ENCODE measurements at regions not wholly inside any gene's neighbourhood (a gene's known extent, or its start where the extent isn't known, plus 50 kb on each side); places are given as distances from the start of the nearest gene placed in this dataset.
"Not testable (repeated sequence)": the region's sequence is repeated elsewhere in the genome, so short reads cannot be mapped to it uniquely, and the experiment has no call there.

DNA sequence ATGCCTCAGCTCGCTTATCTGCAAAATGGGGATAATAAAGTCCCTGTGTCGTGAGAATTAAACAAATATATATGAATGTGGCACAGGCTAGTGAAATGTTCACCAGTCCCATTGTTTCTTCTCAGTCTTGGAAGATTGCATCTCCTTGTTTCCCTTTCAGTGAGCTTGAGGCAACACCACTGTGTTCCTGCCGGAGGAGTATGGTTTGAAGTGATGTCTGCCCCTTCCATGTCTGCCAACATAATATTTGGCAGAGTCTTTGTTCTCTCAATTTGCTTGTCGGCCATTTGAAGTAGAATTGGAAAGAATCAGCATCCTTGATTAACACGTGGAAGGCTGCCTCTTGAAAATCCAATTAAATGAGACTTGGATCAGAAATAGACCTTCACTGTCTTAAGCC lies 1088.5 kb upstream of the INTU start:
- no peak for DNase-seq

GRCh38 chr4:126546197-126546596 lies 1086.6 kb upstream of the INTU start:
- not testable (repeated sequence) for DNase-seq

GRCh38 chr4:126547352-126547751 lies 1085.4 kb upstream of the INTU start:
- no peak for DNase-seq

DNA sequence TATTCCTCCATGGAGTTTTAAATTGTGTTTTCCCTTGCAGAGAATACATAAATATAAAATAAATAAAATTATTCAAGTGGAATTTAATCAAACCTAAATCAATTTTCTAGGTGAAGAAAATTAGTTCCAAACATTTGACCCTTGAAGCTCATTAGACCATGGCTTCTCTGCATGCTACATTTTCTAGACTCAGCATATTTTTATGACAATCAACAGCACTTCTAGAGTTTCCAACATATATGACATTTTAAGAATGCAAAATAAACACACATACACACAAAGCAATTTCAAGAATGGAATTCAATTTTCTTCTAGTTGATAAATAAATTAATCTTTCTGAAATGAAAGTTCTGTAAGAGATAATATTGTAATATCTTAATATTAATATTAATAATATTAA lies 1083.9 kb upstream of the INTU start:
- DNase-seq: no peak

DNA sequence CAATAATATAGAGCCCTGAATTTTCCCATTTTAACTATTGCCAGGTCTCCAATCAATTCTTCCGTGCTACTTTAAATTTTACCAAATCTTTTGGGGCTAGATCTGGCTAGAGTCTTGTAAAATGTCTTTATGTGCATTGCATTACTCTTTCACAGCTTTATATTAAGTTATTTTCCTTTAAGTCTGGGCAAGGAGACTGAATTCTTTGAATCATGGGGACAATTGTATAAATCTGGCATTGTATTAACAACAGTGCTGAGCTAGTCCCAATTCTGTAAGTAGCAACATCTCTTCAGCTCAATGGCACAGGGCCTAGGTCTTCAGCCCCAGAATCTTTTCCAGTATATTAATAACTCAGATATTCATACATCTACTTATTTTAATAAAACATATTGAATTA lies 1080.4 kb upstream of the INTU start:
- DNase-seq: no peak

GRCh38 chr4:126553248-126553647 lies 1079.5 kb upstream of the INTU start:
- no peak for DNase-seq

- DNase-seq: no peak
These were observed 1074.2 kb upstream of the INTU start for GRCh38 chr4:126558596-126558995.

GRCh38 chr4:126559961-126560360 lies 1072.8 kb upstream of the INTU start:
- no peak for DNase-seq

DNA sequence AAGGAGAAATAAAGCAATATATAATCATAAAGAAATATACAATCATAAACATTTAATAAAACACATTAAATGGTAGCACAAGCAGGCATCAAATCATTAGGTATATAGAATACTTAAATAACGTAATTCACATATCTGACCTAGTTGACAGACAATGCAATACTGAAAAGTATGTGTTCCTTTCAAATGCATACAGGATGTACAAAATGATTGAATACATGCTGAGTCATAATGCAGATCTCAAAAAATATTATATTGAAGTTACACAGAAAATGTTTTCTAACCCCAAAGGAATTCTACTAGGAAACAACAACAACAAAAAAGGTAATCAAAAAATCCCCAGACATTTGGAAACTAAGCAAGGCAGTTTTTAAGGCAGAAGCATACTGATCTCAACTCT lies 1072.0 kb upstream of the INTU start:
- DNase-seq: no peak

DNA sequence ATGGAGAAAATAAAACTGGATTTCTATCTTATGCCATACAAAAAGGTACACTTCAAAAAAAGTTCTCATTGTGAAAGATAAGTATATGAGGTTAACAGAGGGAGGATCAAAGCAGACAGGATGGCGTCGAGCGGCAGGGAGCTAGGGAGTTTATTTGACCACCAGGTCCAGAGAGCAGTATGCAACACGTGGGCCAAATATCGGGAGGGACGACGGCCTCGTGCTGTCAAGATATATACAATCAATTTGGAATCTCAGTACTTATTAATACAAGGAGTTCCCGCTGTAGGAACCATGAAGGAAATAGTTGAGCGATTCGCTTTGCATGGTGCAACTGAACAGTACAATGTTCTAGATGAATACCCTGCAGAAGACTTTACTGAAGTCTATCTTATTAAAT lies 1069.4 kb upstream of the INTU start:
- DNase-seq: no peak

DNA sequence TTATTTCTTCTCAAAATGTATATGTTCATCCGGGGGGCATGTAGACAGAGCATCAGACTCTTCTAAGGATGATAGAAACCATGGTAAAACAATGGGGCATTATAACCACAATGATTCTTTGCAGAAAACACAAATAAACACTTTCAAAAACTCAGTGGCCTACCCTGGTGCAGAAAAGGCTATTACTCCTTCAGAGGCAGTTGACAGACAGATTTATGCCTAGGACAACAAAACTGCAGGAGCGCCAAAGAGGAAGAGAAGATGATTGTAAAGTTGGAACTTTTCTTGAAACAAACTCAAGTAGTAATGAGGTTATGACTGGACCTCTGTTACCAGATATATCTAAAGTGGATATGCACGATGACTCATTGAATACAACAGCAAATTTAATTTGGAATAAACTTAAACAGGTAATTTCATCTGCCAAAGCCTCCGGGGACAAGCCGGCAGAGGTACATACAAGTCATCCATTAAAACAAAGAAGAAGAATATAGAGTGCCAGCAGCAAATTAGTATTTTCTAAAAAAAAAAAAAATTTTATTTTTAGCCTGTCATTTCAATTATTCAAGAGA lies 1068.4 kb upstream of the INTU start:
- DNase-seq: no peak

DNA sequence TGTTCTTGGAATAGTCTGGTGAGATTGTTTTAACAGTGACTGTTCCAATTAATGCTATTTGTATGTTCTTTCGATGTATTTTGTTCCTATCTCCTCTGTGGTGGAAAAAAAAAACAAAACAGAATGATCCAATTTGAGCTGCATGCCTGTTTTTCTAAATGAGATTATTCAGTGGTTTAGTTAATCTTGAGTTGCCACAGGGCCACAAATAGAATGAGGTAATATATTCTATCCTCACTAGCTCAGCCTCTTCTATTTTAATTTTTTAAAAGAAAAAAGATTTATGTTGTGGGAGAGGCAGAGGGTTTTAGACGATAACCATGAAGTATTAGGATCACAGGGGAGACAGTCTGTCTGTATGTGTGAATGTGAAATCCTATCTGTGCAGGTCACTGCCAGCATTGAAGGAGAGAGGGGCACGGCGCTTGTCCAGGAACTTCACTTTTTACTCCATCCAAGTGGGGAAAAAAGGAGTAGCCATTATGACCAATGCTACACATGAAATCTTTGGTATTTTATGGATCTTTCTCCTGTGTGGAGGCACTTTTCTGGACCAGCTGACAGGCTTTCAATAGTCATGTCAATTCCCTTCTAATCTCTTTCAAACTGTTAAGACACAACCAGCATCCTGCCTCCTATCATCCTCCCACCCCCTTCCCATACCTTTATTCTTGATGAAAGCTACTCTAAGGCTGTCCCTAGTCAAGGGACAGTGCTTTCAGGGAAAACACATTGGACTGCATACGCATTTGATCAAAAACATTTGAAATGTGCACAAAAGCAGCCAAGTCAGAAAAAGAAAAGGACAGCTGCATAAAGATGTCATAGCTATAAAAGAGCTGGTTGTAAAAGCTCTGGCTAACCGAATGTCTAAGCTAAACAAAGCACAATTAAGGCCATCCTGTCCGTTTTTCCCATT lies 1063.8 kb upstream of the INTU start:
- DNase-seq: no peak

DNA sequence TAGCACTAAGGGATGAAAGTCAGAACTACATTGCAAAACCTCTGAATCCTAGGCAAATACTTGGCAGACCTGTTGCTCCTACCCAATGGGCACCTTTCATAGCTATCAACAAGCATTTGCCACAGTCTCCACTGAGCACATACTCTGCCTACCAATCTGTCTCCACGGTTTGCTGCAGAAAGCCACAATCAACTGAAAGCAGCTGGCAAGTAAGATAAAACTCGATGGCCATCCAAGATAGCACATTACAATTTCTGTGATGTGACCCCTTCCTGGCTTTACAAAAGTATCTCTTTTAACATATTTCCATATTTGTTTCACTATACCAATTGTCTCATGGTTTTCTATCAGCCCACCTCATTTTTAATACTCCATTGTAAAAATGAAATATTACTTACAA lies 1060.5 kb upstream of the INTU start:
- no peak for DNase-seq

- DNase-seq: no peak
These were observed 1050.0 kb upstream of the INTU start for GRCh38 chr4:126582737-126583136.

DNA sequence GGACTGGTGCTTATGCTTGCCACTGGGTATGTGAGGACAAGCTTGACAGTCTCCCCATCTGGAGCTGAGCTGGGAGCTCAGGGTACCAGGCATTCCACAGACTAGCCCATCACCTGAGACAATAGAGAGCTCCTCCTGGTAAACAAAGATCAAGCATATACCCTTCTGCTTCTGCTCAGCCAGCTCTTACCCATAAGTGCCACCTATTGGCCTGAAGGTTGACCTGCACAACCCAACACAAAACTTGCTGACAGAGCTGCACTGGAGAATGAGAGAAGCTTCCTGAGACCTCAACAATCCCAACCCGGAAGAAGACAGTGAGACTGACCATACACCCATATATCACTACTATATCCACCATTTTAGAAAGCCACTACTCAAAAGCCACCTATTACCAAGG lies 1049.2 kb upstream of the INTU start:
- no peak for DNase-seq

GRCh38 chr4:126591583-126591982 lies 1041.2 kb upstream of the INTU start:
- DNase-seq: no peak

- no peak for DNase-seq
These were observed 1040.7 kb upstream of the INTU start for GRCh38 chr4:126592088-126592487.

DNA sequence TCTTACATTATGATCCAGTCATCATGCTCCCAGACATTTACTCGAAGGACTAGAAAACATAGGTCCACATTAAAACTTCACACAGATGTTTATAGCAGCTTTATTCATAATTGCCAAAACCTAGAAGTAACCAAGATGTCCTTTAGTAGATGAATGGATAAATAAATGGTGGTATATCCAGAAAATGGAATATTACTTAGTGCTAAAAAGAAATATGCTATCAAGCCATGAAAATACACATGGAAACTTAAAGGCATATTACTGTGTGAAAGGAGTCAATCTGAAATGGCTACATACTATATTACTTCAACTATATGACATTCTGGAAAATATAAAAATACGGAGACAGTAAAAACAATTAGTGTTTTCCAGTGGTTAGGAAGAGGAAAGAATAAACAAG lies 1039.1 kb upstream of the INTU start:
- no peak for DNase-seq

DNA sequence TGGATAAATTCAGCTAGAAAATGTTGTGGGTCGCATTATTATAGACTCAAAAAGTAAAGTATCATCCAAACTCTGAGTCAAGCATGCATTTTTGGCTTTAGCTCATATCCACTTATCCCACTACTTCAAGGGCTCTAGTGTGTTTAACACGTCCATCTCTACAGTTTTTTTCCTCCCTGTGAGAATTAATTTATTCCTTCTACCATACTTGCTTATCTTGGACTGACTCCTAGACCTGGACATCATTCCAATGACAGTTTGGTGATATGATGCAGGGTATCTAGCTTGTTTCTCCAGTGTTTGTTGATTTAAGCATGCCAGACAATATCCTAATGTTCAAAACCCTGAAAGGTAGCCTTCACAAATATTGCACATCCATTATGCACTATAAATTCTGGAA lies 1037.1 kb upstream of the INTU start:
- DNase-seq: no peak

GRCh38 chr4:126599746-126600145 lies 1033.0 kb upstream of the INTU start:
- no peak for DNase-seq

DNA sequence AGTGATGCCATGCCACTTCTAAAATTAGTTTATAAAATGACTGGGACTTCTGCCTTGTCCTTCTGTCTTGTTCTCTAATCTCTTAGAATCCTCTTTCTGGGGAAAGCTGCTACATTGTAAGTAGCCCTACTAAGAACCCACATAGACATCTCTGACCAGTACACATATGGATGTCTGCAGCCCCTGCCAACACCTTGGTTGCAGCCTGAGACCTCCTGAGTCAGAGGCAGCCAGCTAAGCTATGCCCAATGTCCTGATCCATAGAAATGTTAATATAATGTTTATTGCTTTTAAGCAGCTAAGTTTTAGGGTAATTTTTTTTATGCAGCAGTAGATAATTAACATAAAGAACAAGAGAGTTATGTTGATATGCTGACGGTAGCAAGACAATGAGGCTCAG lies 1029.5 kb upstream of the INTU start:
- no peak for DNase-seq

GRCh38 chr4:126603825-126604224 lies 1028.9 kb upstream of the INTU start:
- no peak for DNase-seq

- no peak for DNase-seq
These were observed 1028.4 kb upstream of the INTU start for GRCh38 chr4:126604268-126604867.

DNA sequence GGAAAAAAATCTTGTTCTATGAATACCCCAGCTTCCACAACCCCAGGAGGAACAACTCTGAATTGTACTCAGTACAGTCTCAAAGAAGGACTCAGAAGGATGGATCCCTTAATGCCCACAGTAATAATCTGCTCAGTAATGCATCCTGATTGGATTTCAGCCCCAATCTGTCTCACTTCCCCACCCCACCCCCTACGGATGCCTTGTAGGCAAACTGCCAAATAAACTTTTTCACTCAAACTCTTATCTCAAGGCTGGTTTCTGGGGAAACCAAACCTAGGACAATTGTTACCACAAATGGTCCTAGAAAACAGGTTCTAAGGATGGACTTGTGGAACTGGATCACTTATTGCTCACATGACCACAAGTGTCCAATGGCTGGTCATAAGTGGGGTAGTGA lies 1021.8 kb upstream of the INTU start:
- DNase-seq: no peak

All from DMS153 (cell line).